Stimulated activated CD8-positive, alpha-beta memory T cell treated with anti-CD3 and anti-CD28 coated beads, Interleukin-4, amount 100 ng/mL, for 24 hours (primary cell): ENCODE measurements at regions not wholly inside any gene's neighbourhood (a gene's known extent, or its start where the extent isn't known, plus 50 kb on each side); places are given as distances from the start of the nearest gene placed in this dataset.
"Not testable (repeated sequence)": the region's sequence is repeated elsewhere in the genome, so short reads cannot be mapped to it uniquely, and the experiment has no call there.

Experiments
- DNase-seq: peaks from one replicate; pipeline ENCODE4 v3.0.0-alpha.2; 2020; ENCODE audit warnings: low read depth

GRCh38 chr6:99668036-99668705 is 61.5 kb downstream of the PRDM13 start:
- DNase-seq, result no peak

- no peak for DNase-seq
Measured at GRCh38 chr6:99689916-99690685, 83.5 kb downstream of the PRDM13 start.

GRCh38 chr6:99702287-99702686 is 95.7 kb downstream of the PRDM13 start:
- DNase-seq, result not testable (repeated sequence)

DNA sequence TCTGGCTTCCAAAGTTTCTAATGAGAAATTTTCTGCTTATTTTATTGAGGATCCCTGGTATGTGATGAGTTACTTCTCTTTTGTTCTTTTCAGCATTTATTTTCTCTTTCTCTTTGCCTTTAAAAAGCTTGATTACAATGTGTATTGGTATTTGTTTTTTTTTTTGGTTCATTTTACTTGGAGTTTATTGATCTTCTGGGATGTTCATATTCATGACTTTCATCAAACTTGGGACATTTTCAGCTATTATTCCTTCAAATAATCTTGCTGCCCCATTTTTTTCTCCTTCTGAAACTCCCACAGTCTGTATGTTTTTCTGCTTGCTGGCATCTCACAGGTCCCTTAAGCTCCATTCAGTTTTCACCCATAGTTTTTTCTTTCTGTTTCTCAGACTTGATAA is 102.4 kb downstream of the PRDM13 start:
- no peak for DNase-seq

DNA sequence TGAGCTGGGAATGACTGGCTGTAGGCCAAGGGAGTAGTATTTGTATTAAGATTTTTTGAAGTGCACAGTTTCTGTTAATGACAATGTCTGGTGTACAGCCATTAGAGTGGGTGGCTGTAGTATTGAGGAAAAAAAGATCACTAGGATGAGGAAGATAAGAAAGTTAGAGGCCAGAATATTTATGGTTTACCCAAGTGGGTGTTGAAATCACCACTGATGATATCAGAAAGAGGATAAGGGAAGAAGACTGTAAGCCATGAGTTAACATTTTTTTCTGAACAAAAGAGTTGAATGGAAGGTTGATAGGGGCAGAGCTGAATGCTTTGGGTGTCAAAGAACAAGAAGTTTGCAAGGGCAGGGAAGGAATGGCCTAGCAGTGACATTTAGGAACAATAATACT is 104.7 kb downstream of the PRDM13 start:
- no peak for DNase-seq

DNA sequence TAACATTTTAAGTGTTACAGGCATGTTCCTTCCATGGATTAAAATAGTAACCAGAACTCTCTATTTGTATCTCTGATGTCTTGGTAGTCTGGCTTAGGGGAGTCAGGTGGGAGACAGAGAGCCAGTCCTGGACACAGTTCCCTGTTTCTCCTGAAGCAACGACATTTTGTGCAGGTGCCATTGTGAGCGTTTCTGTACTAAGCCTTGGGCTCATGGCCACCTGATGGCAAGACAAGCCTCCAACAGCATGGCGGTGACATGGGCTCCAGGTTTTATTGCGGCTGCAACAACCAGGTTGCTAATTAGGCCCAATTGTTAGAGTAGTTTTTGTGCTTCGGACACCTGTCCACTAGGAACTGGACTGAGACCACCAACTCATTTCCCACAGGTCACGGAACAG is 105.3 kb downstream of the PRDM13 start:
- DNase-seq, result no peak

GRCh38 chr6:99712519-99712918 is 105.9 kb downstream of the PRDM13 start:
- no peak for DNase-seq

GRCh38 chr6:99722043-99722442 is 115.4 kb downstream of the PRDM13 start:
- not testable (repeated sequence) for DNase-seq

DNA sequence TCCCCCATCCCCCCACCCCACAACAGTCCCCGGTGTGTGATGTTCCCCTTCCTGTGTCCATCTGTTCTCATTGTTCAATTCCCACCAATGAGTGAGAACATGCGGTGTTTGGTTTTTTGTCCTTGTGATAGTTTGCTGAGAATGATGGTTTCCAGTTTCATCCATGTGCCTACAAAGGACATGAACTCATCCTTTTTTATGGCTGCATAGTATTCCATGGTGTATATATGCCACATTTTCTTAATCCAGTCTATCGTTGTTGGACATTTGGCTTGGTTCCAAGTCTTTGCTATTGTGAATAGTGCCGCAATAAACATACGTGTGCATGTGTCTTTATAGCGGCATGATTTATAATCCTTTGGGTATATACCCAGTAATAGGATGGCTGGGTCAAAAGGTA is 123.6 kb downstream of the PRDM13 start:
- not testable (repeated sequence) for DNase-seq

DNA sequence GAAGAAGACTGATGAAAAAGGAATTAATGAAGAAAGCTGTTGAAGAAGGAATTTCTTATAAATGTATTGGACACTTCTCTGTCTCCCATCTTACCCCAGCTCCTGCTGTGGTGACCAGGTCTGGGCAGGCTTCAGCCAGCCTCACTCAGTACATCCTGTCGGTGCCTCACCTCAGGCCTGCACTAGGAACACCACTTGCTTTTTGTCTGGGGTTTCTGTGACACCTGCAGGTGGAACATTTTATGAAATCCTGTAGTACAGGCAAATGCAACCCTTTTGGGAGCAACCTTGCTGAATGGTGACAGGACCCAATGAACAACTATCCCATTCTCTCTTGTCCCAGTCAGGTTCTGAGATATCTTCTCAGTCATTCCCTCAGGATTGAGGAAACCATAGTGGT is 129.7 kb downstream of the PRDM13 start:
- DNase-seq, result no peak

DNA sequence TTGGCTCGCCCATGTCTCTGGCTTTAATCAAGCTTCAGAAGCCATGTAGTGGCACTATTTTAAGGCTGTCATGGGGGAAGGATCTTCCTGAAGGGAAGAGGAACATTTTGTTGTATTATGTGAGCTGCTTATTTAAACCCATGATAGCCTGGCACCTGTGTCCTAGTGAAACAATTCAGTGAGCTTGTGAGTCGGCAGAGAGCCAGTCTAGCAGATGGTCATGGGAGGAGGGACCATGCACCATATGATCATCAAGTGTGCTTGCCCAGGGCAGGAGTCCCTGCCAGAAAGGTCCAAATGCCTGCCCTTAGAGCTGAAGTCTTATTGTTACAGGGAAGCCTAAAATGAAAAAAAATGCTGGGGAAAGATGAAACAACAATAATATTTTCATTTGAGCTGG is 132.9 kb downstream of the PRDM13 start:
- DNase-seq, result no peak

DNA sequence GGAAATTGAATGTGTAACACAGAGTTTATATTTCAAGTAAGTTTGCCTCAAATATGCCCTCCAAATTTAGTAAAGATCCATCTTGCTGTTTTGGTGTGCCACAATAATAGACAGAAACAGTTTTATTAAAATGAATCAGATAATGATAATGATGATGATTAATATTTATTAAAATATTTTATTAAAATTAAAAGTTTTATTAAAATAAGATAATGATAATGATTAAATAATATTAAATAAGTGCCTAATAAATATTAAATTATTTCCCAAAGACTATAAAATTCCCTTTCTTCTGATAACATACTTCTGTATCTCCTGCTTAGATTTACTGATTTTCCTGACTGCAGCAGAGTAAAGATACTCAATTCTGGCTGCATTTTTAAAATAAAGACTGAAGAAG is 134.5 kb downstream of the PRDM13 start:
- DNase-seq, result no peak

GRCh38 chr6:99743647-99744046 is 137.0 kb downstream of the PRDM13 start:
- DNase-seq, result no peak

DNA sequence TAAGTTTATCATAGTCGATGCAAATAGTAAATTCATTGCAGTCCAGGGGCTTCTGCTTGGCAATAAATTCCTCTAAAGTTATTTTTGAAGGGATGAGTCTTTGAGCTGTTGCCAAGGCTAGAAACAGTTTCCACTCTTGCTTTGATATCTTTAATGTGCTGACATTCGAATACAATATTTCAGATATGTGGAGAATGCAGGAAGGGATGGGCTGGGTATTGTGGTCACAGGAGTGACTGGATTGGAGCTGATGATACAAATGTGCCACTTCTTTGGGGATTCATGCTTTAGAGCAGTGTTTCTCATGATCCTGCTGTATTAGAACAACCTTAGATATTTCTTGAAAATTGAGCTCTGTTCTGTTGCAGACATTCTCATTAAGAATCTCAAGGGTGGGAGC is 139.0 kb downstream of the PRDM13 start:
- no peak for DNase-seq

DNA sequence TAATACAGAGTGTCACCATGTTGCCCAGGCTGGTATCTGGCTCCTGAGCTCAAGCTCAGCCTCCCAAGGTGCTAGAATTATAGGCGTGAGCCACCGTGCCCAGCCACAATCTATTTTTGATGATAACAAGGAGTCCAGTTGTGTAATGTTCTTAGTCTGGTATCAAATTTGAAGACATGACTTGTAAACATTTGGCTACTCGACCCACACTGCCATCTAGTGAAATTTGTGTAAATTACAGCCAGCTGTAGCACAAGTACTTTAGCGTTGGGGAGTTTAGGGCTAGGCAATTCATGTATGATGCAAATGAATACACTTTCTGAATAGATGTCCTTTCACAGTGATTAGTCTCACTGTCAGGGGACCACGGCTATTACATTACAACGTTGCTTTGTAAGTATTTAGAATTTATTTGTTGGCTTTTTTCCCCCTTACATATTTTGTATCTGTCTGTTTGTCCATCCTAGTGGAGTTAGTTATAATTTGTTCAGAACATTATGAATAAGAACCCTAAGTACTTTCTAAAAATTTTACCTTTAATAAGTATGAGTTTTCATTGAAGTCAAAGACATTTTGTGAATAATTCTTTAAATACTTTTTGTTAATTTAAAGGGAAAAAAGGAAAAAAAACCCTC is 139.7 kb downstream of the PRDM13 start:
- peak; percentile 12 for DNase-seq

GRCh38 chr6:99761711-99762110 is 155.1 kb downstream of the PRDM13 start:
- no peak for DNase-seq

DNA sequence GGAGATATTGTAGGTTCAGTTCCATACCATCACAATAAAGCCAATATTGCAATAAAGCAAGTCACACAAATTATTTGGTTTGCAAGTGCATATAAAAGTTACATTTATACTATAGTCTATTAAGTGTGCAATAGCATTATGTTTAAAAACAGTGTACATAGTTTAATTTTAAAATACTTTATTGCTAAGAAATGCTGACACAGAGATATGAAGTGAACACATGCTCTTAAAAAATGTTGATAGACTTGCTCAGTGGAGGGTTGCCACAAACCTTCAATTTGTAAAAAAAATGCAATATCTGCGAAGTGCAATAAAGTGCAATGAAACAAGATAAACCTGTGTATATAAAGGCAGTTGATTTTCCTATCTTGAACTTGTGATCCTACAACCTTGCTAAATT is 161.5 kb downstream of the PRDM13 start:
- no peak for DNase-seq

DNA sequence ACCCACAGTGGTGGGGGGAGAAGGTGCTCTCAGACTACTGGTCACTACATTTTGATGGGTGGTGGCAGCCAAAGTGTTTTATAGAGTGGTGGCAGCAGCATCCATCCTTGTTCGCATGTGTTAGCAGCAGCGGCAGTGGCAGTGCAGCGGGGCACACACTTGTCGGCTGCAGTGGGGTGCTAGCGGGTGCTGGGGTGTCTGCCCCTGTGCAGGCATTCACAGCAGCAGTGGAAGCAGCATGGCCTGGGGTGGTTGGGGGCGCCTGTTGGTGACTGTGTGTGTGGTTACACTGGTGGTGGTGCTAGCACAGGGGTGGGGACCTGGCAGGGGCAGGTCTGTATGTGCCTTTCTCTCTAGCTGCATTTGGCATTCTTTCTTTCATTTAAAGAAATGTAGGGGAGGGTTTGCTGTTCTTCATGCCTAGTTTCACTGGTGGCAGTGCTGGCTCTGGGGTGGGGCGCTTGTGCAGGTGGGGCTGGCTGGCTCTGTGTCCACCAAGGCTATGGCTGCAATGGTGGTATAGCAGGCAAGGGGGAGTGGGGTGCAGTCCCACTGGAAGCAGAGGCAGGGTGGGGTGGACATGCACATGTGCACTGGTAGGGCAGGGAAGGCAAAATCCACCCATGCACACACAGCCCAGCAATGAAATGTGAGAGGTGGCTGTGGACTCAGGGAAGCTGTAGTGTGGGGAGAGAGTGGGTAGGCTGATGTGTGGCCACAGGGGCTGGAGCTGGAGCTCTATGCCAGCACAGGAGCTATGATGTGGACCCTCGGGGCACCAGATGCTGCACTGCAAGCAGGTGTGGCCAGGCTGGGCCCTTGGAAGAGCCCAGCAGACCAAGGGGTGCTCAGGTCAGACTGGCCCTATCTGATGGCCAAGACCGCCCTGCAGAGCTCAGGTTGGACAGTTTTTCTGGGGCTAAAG is 173.3 kb downstream of the PRDM13 start:
- no peak for DNase-seq

GRCh38 chr6:99780556-99780885 is 173.9 kb downstream of the PRDM13 start:
- no peak for DNase-seq

DNA sequence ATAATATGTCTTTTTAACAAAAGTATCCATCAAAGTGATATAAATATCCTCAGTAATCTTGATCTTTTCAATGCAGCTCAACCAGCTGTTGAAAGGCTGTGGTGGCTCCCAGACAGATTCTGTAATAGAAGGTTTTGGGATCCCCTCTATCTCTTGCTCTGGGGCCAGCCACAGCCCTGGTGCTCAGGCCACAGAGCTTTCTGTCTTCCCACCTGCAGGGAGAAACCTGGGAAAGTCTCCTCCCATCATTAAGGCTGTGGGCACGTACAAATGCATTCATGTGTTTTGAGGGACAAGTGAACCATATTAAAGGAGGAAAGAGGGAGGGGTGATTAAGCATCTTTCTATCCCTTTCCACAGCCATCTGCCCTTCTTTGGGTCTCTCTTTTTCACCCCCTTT is 183.1 kb downstream of the PRDM13 start:
- no peak for DNase-seq

GRCh38 chr6:99790679-99791078 is 184.0 kb downstream of the PRDM13 start:
- DNase-seq, result no peak

GRCh38 chr6:99801805-99802204 is 192.2 kb downstream of the MCHR2 start:
- DNase-seq, result no peak
